Neural progenitor cell (in vitro differentiated cells): ENCODE measurements at regions not wholly inside any gene's neighbourhood (a gene's known extent, or its start where the extent isn't known, plus 50 kb on each side); places are given as distances from the start of the nearest gene placed in this dataset.
"Not testable (repeated sequence)": the region's sequence is repeated elsewhere in the genome, so short reads cannot be mapped to it uniquely, and the experiment has no call there.

ENCODE experiments used
- DNase-seq: peaks from one replicate; pipeline ENCODE4 v3.0.0-alpha.2; 2016; ENCODE audit warnings: low spot score
- H2AFZ ChIP-seq: fragments of 200-600 bp; sonication (generic); replicated peaks from 2 replicates; pipeline ENCODE4 v1.6.1; 2016; ENCODE audit warnings: antibody characterized with exemption
- H3F3A ChIP-seq: fragments of 200-600 bp; sonication (generic); 2 replicates; pipeline ENCODE4 v1.6.1; 2016; ENCODE audit warnings: antibody characterized with exemption, low read depth
- H3K27ac ChIP-seq: fragments of 200-600 bp; sonication (generic); 2 replicates; pipeline ENCODE4 v1.5.1; 2016; ENCODE audit warnings: mild to moderate bottlenecking
- H3K27me3 ChIP-seq: fragments of 200-600 bp; sonication (generic); 2 replicates; pipeline ENCODE4 v1.6.1; 2016; ENCODE audit warnings: mild to moderate bottlenecking, moderate library complexity
- H3K36me3 ChIP-seq: fragments of 200-600 bp; sonication (generic); 2 replicates; pipeline ENCODE4 v1.5.1; 2016
- H3K4me1 ChIP-seq: fragments of 200-600 bp; sonication (generic); 2 replicates; pipeline ENCODE4 v1.6.1; 2016; ENCODE audit warnings: mixed run types
- H3K4me2 ChIP-seq: fragments of 200-600 bp; sonication (generic); 2 replicates; pipeline ENCODE4 v1.6.1; 2016
- H3K4me3 ChIP-seq: fragments of 200-600 bp; sonication (generic); 2 replicates; pipeline ENCODE4 v1.5.1; 2016
- H3K79me2 ChIP-seq: fragments of 200-600 bp; sonication (generic); 2 replicates; pipeline ENCODE4 v1.6.1; 2016; ENCODE audit warnings: low read depth
- H3K9ac ChIP-seq: fragments of 200-600 bp; sonication (generic); 2 replicates; pipeline ENCODE4 v1.6.1; 2016
- H3K9me3 ChIP-seq: fragments of 200-600 bp; sonication (generic); 2 replicates; pipeline ENCODE4 v1.5.1; 2016; ENCODE audit warnings: low read depth
- H4K20me1 ChIP-seq: fragments of 200-600 bp; sonication (generic); 2 replicates; pipeline ENCODE4 v1.6.1; 2016; ENCODE audit warnings: low read depth
- H3K27ac Mint-ChIP-seq: 3 replicates; pipeline ENCODE4 v1.8.0; 2021; ENCODE audit warnings: mixed read lengths
- H3K27me3 Mint-ChIP-seq: 2 replicates; pipeline ENCODE4 v1.8.0; 2022; ENCODE audit warnings: low read depth, mild to moderate bottlenecking, inconsistent platforms, moderate library complexity, mixed read lengths; ENCODE audit not compliant: insufficient read depth
- H3K36me3 Mint-ChIP-seq: 3 replicates; pipeline ENCODE4 v1.8.0; 2021; ENCODE audit warnings: mixed read lengths
- H3K4me1 Mint-ChIP-seq: 3 replicates; pipeline ENCODE4 v1.8.0; 2021; ENCODE audit warnings: mixed read lengths
- H3K4me3 Mint-ChIP-seq: 3 replicates; pipeline ENCODE4 v1.8.0; 2021; ENCODE audit warnings: mild to moderate bottlenecking, moderate library complexity, mixed read lengths
- H3K9me3 Mint-ChIP-seq: 3 replicates; pipeline ENCODE4 v1.8.0; 2020; ENCODE audit warnings: mixed read lengths
- EZH2 ChIP-seq: fragments of 200-600 bp; sonication (generic); IDR thresholded peaks from 2 replicates; pipeline ENCODE4 v1.6.1; 2017; ENCODE audit warnings: antibody characterized with exemption, mild to moderate bottlenecking, moderate library complexity
- EZH2phosphoT487 ChIP-seq: fragments of 200-600 bp; sonication (generic); IDR thresholded peaks from 2 replicates; pipeline ENCODE4 v1.6.1; 2017; ENCODE audit warnings: antibody characterized with exemption
- TF ChIP-seq, protein P1 (sequence below): fragments of 200-600 bp; sonication (generic); IDR thresholded peaks from 2 replicates; pipeline ENCODE4 v1.5.1; 2017; ENCODE audit warnings: antibody characterized with exemption, mild to moderate bottlenecking

DNA sequence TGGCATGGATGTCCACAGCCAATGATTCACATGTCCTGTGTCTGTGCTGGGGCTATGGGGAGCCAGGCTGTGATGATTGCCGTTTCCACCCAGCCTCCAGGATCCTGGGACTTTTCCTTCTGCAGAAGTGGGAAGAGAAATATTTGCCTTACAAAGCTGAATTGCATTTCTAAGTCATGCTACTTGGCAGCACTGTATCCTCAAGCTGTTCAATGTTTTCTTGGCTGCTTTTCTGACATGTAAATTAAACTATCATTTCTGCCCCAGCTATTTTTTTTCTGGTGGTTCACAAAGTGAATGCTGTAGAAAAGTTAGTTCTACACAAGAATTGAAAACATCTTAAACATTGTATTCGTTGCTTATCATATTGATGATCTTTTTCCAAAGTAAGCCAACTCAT, 51.9 kb upstream of the TCERG1L start:
- Histone ChIP-seq H3K36me3 (no peaks in the 10 kb centered on the region), H3K9me3 (peaks cover 5% of the 10 kb centered on the region), H2AFZ (no peak overlapping the region), H3K4me1 (no peaks in the 10 kb centered on the region), H3K79me2 (no peaks in the 10 kb centered on the region), H3F3A (no peaks in the 10 kb centered on the region), H3K4me2 (no peak overlapping the region), H3K9ac (no peak overlapping the region), H3K27ac (no peak overlapping the region), H3K27me3 (no peaks in the 10 kb centered on the region), H4K20me1 (no peaks in the 10 kb centered on the region), H3K4me3 (no peak overlapping the region)
- no peaks in the 10 kb centered on the region for H3K4me1 Mint-ChIP-seq
- DNase-seq = no peak
- TF ChIP-seq, protein P1, sequence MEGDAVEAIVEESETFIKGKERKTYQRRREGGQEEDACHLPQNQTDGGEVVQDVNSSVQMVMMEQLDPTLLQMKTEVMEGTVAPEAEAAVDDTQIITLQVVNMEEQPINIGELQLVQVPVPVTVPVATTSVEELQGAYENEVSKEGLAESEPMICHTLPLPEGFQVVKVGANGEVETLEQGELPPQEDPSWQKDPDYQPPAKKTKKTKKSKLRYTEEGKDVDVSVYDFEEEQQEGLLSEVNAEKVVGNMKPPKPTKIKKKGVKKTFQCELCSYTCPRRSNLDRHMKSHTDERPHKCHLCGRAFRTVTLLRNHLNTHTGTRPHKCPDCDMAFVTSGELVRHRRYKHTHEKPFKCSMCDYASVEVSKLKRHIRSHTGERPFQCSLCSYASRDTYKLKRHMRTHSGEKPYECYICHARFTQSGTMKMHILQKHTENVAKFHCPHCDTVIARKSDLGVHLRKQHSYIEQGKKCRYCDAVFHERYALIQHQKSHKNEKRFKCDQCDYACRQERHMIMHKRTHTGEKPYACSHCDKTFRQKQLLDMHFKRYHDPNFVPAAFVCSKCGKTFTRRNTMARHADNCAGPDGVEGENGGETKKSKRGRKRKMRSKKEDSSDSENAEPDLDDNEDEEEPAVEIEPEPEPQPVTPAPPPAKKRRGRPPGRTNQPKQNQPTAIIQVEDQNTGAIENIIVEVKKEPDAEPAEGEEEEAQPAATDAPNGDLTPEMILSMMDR = no peak
- TF ChIP-seq EZH2 (no peak), EZH2phosphoT487 (no peak)
- peaks cover 12% of the 10 kb centered on the region for H3K27me3 Mint-ChIP-seq
- H3K27ac Mint-ChIP-seq = no peak overlapping the region
- no peaks in the 10 kb centered on the region for H3K36me3 Mint-ChIP-seq
- H3K4me3 Mint-ChIP-seq = no peak overlapping the region
- peaks cover 5% of the 10 kb centered on the region for H3K9me3 Mint-ChIP-seq

DNA sequence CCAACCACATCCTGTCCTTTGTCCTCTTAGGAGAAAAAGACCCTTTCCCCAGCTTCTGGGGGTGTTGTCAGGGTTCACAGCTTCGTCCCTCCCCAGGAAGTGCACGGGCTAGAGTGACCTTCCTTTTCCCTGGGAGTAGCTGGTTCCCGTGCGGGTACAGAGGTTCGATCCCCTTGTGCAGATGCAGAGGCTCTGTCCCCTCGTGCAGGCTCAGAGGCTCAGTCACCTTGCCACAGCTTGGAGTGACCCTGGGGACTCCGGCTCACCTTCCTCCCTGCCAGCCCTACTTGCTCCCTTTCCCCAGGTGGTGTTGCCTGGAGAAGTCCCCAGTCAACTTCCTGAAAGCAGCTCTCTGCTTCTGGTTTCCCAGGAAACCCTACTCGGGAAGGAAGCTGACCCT, 60.0 kb upstream of the TCERG1L start:
- no peaks in the 10 kb centered on the region for H3K79me2 ChIP-seq
- Mint-ChIP-seq H3K9me3 (peaks cover 10% of the 10 kb centered on the region), H3K4me3 (no peak overlapping the region), H3K27me3 (peaks cover 12% of the 10 kb centered on the region), H3K27ac (no peak overlapping the region), H3K4me1 (no peaks in the 10 kb centered on the region), H3K36me3 (no peaks in the 10 kb centered on the region)
- peaks cover 5% of the 10 kb centered on the region for H3K9me3 ChIP-seq
- H3K27ac ChIP-seq = no peak overlapping the region
- H3K9ac ChIP-seq = no peak overlapping the region
- DNase-seq = no peak
- no peaks in the 10 kb centered on the region for H3F3A ChIP-seq
- no peaks in the 10 kb centered on the region for H4K20me1 ChIP-seq
- TF ChIP-seq EZH2phosphoT487 (no peak), EZH2 (no peak)
- TF ChIP-seq, protein P1 = no peak
- H3K36me3 ChIP-seq = no peaks in the 10 kb centered on the region
- H3K4me3 ChIP-seq = no peak overlapping the region
- no peaks in the 10 kb centered on the region for H3K4me1 ChIP-seq
- no peak overlapping the region for H3K4me2 ChIP-seq
- H3K27me3 ChIP-seq = no peaks in the 10 kb centered on the region
- no peak overlapping the region for H2AFZ ChIP-seq

DNA sequence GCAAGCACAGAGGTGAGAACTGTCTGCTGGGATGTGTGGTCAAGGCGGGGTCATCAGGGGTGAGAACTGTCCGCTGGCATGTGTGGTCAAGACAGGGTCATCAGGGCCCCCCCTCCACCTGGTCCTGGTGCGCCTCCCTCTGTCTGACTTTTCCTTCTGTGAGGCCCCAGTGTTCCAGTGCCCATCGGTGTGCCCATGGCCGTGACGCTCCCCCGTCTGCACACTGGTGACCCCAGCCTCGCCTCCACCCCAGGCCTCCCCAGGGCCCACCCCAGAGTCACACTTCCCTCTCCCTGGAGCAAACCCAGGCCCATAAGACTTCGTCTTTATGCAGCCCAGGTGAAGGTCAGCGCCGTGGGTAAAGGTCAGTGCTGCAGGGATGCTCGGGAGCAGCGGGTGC, 70.1 kb upstream of the TCERG1L start:
- H3K27ac ChIP-seq = no peak overlapping the region
- Mint-ChIP-seq H3K4me1 (no peaks in the 10 kb centered on the region), H3K27ac (no peak overlapping the region), H3K9me3 (peaks cover under 1% of the 10 kb centered on the region), H3K27me3 (peaks cover under 1% of the 10 kb centered on the region), H3K36me3 (no peaks in the 10 kb centered on the region), H3K4me3 (no peak overlapping the region)
- H3K27me3 ChIP-seq = peaks cover 1% of the 10 kb centered on the region
- DNase-seq = no peak
- H3K4me2 ChIP-seq = no peak overlapping the region
- no peak for TF ChIP-seq EZH2
- no peak overlapping the region for H2AFZ ChIP-seq
- no peak overlapping the region for H3K4me3 ChIP-seq
- H3K9ac ChIP-seq = no peak overlapping the region
- no peaks in the 10 kb centered on the region for H3K79me2 ChIP-seq
- no peaks in the 10 kb centered on the region for H3K36me3 ChIP-seq
- no peaks in the 10 kb centered on the region for H4K20me1 ChIP-seq
- H3F3A ChIP-seq = no peaks in the 10 kb centered on the region
- no peaks in the 10 kb centered on the region for H3K4me1 ChIP-seq
- no peaks in the 10 kb centered on the region for H3K9me3 ChIP-seq

DNA sequence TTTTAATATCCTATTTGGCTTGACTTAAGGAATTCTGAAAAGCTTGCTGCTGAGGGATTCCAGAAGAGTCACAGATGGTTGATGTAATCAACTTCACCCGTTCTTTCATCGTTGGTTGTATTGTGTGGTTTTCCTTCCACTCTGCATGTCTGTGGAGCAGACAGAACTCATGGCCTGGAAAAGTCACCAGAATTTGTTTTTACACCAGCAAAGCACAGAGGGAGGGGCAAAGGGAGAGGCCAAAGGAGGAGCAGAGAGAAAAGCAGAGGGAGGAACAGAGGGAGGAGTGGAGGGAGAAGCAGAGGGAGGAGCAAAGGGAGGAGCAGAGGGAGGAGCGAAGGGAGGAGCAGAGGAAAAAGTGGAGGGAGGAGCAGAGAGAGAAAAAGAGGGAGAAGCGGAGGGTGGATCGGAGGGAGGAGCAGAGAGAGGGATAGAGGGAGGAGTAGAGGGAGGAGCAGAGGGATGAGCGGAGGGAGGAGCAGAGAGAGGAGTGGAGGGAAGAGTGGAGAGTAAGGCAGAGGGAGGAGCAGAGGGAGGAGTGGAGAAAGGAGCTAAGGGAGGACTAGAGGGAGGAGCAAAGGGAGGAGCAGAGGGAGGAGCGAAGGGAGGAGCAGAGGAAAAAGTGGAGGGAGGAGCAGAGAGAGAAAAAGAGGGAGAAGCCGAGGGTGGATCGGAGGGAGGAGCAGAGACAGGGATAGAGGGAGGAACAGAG, 73.8 kb upstream of the TCERG1L start:
- not testable (repeated sequence) for H3K9ac ChIP-seq, H3K4me1 Mint-ChIP-seq, H3K9me3 ChIP-seq, H3K4me2 ChIP-seq, H3F3A ChIP-seq, H3K36me3 ChIP-seq, H3K27me3 Mint-ChIP-seq, H3K79me2 ChIP-seq, H3K4me3 ChIP-seq, H4K20me1 ChIP-seq, H3K36me3 Mint-ChIP-seq, H3K9me3 Mint-ChIP-seq, H2AFZ ChIP-seq, H3K4me1 ChIP-seq, H3K4me3 Mint-ChIP-seq, H3K27ac ChIP-seq, DNase-seq, H3K27ac Mint-ChIP-seq
- H3K27me3 ChIP-seq = peaks cover 13% of the 10 kb centered on the region
